Liver (tissue), 3 donors: ENCODE measurements at regions not wholly inside any gene's neighbourhood (a gene's known extent, or its start where the extent isn't known, plus 50 kb on each side); places are given as distances from the start of the nearest gene placed in this dataset.

Experiments
- ATF3 ChIP-seq: IDR thresholded peaks from 2 replicates; pipeline ENCODE4 v1.6.1; 2016; ENCODE audit warnings: antibody characterized with exemption
- MAX ChIP-seq: IDR thresholded peaks from 2 replicates; pipeline ENCODE4 v1.6.1; 2016; ENCODE audit warnings: antibody characterized with exemption
- REST ChIP-seq: IDR thresholded peaks from 2 replicates; pipeline ENCODE4 v1.6.1; 2016; ENCODE audit warnings: antibody characterized with exemption, mild to moderate bottlenecking
- TF ChIP-seq, protein P1 (sequence below): fragments of 150-350 bp; IDR thresholded peaks from 2 replicates; pipeline ENCODE4 v1.5.1; 2017; ENCODE audit warnings: improper control_type of control experiment, low read depth, low read length; ENCODE audit not compliant: missing input control
- donor health status: healthy.
- donor health status: healthy.

DNA sequence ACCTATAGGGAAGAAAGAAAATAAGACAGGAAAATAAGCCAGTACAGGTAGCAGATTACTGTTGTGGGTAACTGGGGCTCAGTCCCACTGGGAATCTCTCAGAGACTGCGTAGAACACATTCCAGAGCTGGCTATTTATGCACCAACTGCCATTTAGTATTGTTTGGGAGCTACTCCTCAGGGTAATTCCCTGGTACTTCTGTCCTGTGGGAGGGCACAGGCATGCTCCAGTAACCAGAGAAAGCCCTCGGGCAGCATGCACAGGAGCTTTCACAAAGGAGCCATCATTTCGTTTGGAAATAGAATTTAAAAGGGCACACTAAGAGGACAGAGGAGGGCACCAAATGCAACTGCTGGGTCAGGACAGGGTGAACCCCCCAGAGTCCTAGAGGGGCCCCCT is 148.0 kb upstream of the LRFN2 start:
- TF ChIP-seq, protein P1, sequence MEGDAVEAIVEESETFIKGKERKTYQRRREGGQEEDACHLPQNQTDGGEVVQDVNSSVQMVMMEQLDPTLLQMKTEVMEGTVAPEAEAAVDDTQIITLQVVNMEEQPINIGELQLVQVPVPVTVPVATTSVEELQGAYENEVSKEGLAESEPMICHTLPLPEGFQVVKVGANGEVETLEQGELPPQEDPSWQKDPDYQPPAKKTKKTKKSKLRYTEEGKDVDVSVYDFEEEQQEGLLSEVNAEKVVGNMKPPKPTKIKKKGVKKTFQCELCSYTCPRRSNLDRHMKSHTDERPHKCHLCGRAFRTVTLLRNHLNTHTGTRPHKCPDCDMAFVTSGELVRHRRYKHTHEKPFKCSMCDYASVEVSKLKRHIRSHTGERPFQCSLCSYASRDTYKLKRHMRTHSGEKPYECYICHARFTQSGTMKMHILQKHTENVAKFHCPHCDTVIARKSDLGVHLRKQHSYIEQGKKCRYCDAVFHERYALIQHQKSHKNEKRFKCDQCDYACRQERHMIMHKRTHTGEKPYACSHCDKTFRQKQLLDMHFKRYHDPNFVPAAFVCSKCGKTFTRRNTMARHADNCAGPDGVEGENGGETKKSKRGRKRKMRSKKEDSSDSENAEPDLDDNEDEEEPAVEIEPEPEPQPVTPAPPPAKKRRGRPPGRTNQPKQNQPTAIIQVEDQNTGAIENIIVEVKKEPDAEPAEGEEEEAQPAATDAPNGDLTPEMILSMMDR, result no peak
- TF ChIP-seq ATF3 (no peak), MAX (no peak), REST (no peak)
